ENCODE measurements at regions not wholly inside any gene's neighbourhood (a gene's known extent, or its start where the extent isn't known, plus 50 kb on each side); places are given as distances from the start of the nearest gene placed in this dataset.

- TF ChIP-seq POLR2AphosphoS5 (IDR thresholded peaks at IDR 0.05), result no peak
- TF ChIP-seq CTCF (IDR thresholded peaks at IDR 0.05), result no peak
- TF ChIP-seq EP300 (IDR thresholded peaks at IDR 0.05), result no peak
- no peak for TF ChIP-seq POLR2A (IDR thresholded peaks at IDR 0.05)
Measured at GRCh38 chr10:78966182-78966787, 102.5 kb upstream of the ZMIZ1 start.

Measured in suprapubic skin (tissue), 4 donors.